GM12878 (cell line): ENCODE measurements at regions not wholly inside any gene's neighbourhood (a gene's known extent, or its start where the extent isn't known, plus 50 kb on each side); places are given as distances from the start of the nearest gene placed in this dataset.

Experiments
- ATAC-seq: fragments of 200-7000 bp; cut with Tn5 transposase; 3 replicates; pipeline ENCODE4 v1.9.1; 2020; ENCODE audit warnings: mild to moderate bottlenecking, moderate library complexity
- BruUV-seq: library from RNA; stranded (reverse); fragments of 400-500 nt; replicated peaks from 2 replicates; lab custom pipeline; 2021; lab: Mats Ljungman, UMichigan
- CTCF ChIA-PET: fragments of 300-600 bp; sonication (Branson Sonifier 250); formaldehyde crosslinking; extraction: SDS; loops from one replicate; lab custom pipeline; 2021; ENCODE audit warnings: inconsistent platforms; lab: Yijun Ruan, JAX
- POLR2A ChIA-PET: fragments of 350-600 bp; formaldehyde crosslinking; extraction: SDS; loops from one replicate; lab custom pipeline; 2021; ENCODE audit warnings: inconsistent platforms; lab: Charles Lee
- RAD21 ChIA-PET: fragments of 300-600 bp; sonication (Branson Sonifier 250); formaldehyde crosslinking; loops from one replicate; lab custom pipeline; 2023; ENCODE audit warnings: antibody characterized with exemption; ENCODE audit not compliant: unreplicated experiment; lab: Charles Lee
- SMC1A ChIA-PET: fragments of 300-600 bp; sonication (Branson Sonifier 250); formaldehyde crosslinking; loops from one replicate; lab custom pipeline; 2023; ENCODE audit not compliant: unreplicated experiment, uncharacterized antibody; lab: Charles Lee
- DNase-seq: peaks from one replicate; pipeline ENCODE4 v3.0.0-alpha.2; 2011; ENCODE audit warnings: low read depth, low spot score
- FAIRE-seq: peaks from 3 replicates; lab custom pipeline; 2011; peaks lifted over from hg19 to GRCh38; lab: Jason Lieb, UNC
- H2AFZ ChIP-seq: 2 replicates; pipeline ENCODE4 v1.6.0; 2011; ENCODE audit warnings: low read depth, low read length, control low read depth; ENCODE audit not compliant: control insufficient read depth
- H3K27ac ChIP-seq: 2 replicates; pipeline ENCODE4 v1.5.1; 2011; ENCODE audit warnings: control low read depth; ENCODE audit not compliant: control insufficient read depth, insufficient read depth
- H3K27me3 ChIP-seq, 2 experiments: replicated peaks in 1 of 2; 2 replicates each; pipeline versions ENCODE4 v1.6.0 to v1.6.1; 2011; ENCODE audit warnings: low read length in 1 of 2; ENCODE audit not compliant: control insufficient read depth in 2 of 2, insufficient read depth in 2 of 2
- H3K36me3 ChIP-seq, 2 experiments: 2 replicates each; pipeline ENCODE4 v1.5.1; 2011; ENCODE audit warnings: low read length in 1 of 2; ENCODE audit not compliant: control insufficient read depth in 2 of 2, insufficient read depth in 2 of 2
- H3K4me1 ChIP-seq: 2 replicates; pipeline ENCODE4 v1.6.1; 2011; ENCODE audit warnings: mild to moderate bottlenecking, low read length, moderate library complexity, mixed read lengths; ENCODE audit not compliant: control insufficient read depth, insufficient read depth
- H3K4me2 ChIP-seq: 2 replicates; pipeline ENCODE4 v1.6.0; 2011; ENCODE audit warnings: control low read depth; ENCODE audit not compliant: control insufficient read depth, insufficient read depth
- H3K4me3 ChIP-seq: fragments of 200-600 bp; sonication (generic); 2 replicates; pipeline ENCODE4 v1.5.1; 2016
- H3K79me2 ChIP-seq: 2 replicates; pipeline ENCODE4 v1.6.0; 2011; ENCODE audit warnings: low read length; ENCODE audit not compliant: control insufficient read depth, insufficient read depth
- H3K9ac ChIP-seq: 2 replicates; pipeline ENCODE4 v1.8.0; 2011; ENCODE audit warnings: low read length, control low read depth, mixed read lengths; ENCODE audit not compliant: control insufficient read depth, insufficient read depth
- H3K9me3 ChIP-seq: replicated peaks from 3 replicates; pipeline ENCODE4 v1.5.1; 2011; ENCODE audit warnings: mild to moderate bottlenecking, low read length; ENCODE audit not compliant: control insufficient read depth, insufficient read depth
- H4K20me1 ChIP-seq: 2 replicates; pipeline ENCODE4 v1.6.0; 2011; ENCODE audit not compliant: control insufficient read depth, insufficient read depth
- ATF7 ChIP-seq: fragments of 450-650 bp; IDR thresholded peaks from 2 replicates; pipeline ENCODE4 v1.6.1; 2016; ENCODE audit warnings: low read depth, mild to moderate bottlenecking
- BCLAF1 ChIP-seq: fragments of 450-650 bp; IDR thresholded peaks from 2 replicates; pipeline ENCODE4 v1.6.1; 2017; ENCODE audit warnings: antibody characterized with exemption, mild to moderate bottlenecking, moderate library complexity
- CHD1 ChIP-seq: IDR thresholded peaks from 2 replicates; pipeline ENCODE4 v1.6.1; 2012; ENCODE audit warnings: low read depth, low read length, improper control_type of control experiment
- CUX1 ChIP-seq: IDR thresholded peaks from 2 replicates; pipeline ENCODE4 v1.6.1; 2012; ENCODE audit warnings: improper control_type of control experiment, low read depth, low read length; ENCODE audit not compliant: insufficient replicate concordance
- NR2C2 ChIP-seq: IDR thresholded peaks from 2 replicates; pipeline ENCODE4 v1.6.1; 2011; ENCODE audit warnings: borderline replicate concordance, low read depth; ENCODE audit not compliant: control insufficient read depth, insufficient read length
- STAT1 ChIP-seq: fragments of 450-650 bp; conservative IDR thresholded peaks from 2 replicates; pipeline ENCODE4 v1.6.1; 2014; ENCODE audit warnings: antibody characterized with exemption, mild to moderate bottlenecking
- ZBTB40 ChIP-seq: fragments of 450-650 bp; IDR thresholded peaks from 2 replicates; pipeline ENCODE4 v1.6.1; 2016; ENCODE audit warnings: mild to moderate bottlenecking, moderate library complexity, borderline replicate concordance
- WGBS: methylation state at CpG from one replicate; pipeline ENCODE4 v1.1.6; 2016; ENCODE audit warnings: low lambda C conversion rate; ENCODE audit not compliant: insufficient replicate concordance, insufficient coverage; ENCODE audit errors: missing lambda C conversion rate; 5-methylcytosine and 5-hydroxymethylcytosine counted together
- in situ Hi-C: fragments of 300-500 bp; cut with MboI; formaldehyde crosslinking; loops from 9 replicates; pipeline ENCODE4 v1.14.3; 2018; ENCODE audit warnings: mixed read lengths
- intact Hi-C: fragments of 100-400 bp; cut with micrococcal nuclease; formaldehyde crosslinking; loops from one replicate; pipeline ENCODE4 v1.14.2; 2022; ENCODE audit not compliant: unreplicated experiment

GRCh38 chr7:33678569-33679335 is 226.6 kb upstream of the BMPER start:
- Histone ChIP-seq H4K20me1 (no peaks in the 10 kb centered on the region), H3K4me3 (no peak overlapping the region)
- POLR2A ChIA-PET = interaction anchor here (0.6 kb wide), 2 partner anchors 97 to 502 kb away, joined by 4 to 6 read pairs; no protein-coding TSS in a partner anchor
- TF ChIP-seq BCLAF1 (no peak), NR2C2 (no peak), STAT1 (no peak), CUX1 (no peak), ZBTB40 (no peak), CHD1 (no peak), ATF7 (no peak)

More at GRCh38 chr7:33678569-33679335, 226.6 kb upstream of the BMPER start:
- RAD21 ChIA-PET = no interaction called here
- no peak overlapping the region for H2AFZ ChIP-seq
- no peak for DNase-seq
- CTCF ChIA-PET = interaction anchor here (1.0 to 1.3 kb wide), 3 partner anchors 9 to 80 kb away, joined by 3 to 4 read pairs (median 4); no protein-coding TSS in a partner anchor
- FAIRE-seq = no peak
- H3K4me2 ChIP-seq = no peak overlapping the region
- no TSS peak for BruUV-seq
- SMC1A ChIA-PET = interaction anchor here (0.7 kb wide), 1 partner anchor 18 kb away, joined by 3 read pairs; no protein-coding TSS in a partner anchor
- intact Hi-C loops = no loop called here
- H3K9me3 ChIP-seq = no peaks in the 10 kb centered on the region
- in situ Hi-C loops = no loop called here
- no peak overlapping the region for H3K27ac ChIP-seq
- H3K9ac ChIP-seq = no peak overlapping the region
- H3K36me3 ChIP-seq = no peaks in the 10 kb centered on the region
- H3K4me1 ChIP-seq = no peaks in the 10 kb centered on the region
- ATAC-seq = no peak
- WGBS = 52% methylated on average over 2 of the region's 2 CpGs
- H3K79me2 ChIP-seq = no peaks in the 10 kb centered on the region
- no peaks in the 10 kb centered on the region for H3K27me3 ChIP-seq
